ENCODE measurements at regions not wholly inside any gene's neighbourhood (a gene's known extent, or its start where the extent isn't known, plus 50 kb on each side); places are given as distances from the start of the nearest gene placed in this dataset.
"Not testable (repeated sequence)": the region's sequence is repeated elsewhere in the genome, so short reads cannot be mapped to it uniquely, and the experiment has no call there.

DNA sequence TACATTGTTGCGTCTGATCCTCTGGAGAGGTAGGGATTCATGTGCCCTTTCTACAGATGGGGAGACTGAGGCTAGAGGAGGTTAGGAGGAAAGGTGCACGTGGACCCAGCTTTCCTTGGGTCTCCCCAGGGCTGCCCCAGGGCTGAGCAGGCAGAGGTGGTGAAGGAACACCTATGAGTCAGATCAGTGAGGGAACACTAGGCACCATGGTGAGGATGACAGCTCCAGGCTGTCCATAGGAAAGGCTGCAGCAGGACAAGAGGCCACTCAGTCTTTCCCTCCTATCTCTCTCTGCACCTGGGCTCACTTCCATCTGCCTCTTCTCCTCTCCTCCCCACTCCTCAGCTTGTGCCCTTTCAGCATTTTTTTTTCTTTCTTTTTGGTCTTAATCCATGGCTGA lies 138.0 kb upstream of the TRIM73 start:
- H3K4me3 Mint-ChIP-seq; H3K9me3 Mint-ChIP-seq (ENCODE audit: low read depth); CTCF ChIA-PET; H3K27ac Mint-ChIP-seq; ATAC-seq; DNase-seq; H3K27me3 Mint-ChIP-seq; H3K36me3 Mint-ChIP-seq; H3K4me1 Mint-ChIP-seq: not testable (repeated sequence)

DNA sequence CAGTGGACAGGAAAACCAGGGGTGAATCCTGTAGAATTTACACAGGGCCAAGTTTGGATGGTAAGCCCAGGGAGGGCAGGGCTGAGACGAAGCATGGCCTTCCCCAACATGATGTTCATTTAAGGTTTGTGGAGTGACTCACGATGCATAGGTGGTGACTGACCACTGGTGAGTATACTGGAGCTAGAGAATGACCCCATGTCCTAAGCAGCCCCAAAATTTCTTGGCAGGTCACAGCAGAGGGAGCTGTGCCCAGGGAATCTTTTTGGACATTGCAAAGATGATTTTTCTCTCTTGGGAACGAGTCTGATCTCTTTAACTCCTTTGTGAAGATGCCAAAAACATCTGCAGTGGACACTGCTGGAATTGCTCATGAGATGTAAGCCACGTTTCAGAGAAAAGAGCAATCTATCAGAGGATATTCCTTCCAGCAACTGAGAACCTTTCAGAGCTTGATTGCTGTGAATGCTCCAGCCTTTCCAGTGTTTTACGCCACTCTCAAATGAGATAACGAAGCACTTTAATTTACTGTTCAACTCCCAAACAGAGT lies 135.9 kb upstream of the TRIM73 start:
- not testable (repeated sequence) for ATAC-seq, H3K27ac Mint-ChIP-seq

DNA sequence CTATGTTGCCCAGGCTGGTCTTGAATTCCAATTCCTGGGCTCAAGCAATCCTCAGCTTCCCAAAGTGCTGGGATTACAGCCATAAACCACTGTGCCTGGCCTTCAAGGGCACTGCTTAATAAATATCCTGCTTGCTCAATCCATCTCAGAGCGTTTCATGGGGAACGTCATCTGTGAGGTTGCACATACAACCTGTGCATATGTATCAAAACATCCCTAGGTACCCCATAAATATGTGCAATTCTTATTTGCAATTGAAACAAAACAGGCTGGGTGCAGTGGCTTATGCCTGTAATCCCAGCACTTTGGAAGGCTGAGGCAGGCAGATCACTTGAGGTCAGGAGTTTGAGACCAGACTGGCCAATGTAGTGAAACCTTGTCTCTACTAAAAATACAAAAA lies 133.8 kb upstream of the TRIM73 start:
- CTCF ChIA-PET; H3K27me3 Mint-ChIP-seq; H3K4me3 Mint-ChIP-seq; ATAC-seq; DNase-seq; H3K36me3 Mint-ChIP-seq; H3K27ac Mint-ChIP-seq; H3K9me3 Mint-ChIP-seq (ENCODE audit: low read depth); H3K4me1 Mint-ChIP-seq: not testable (repeated sequence)

More for the DNA sequence above, 135.9 kb upstream of the TRIM73 start:
- H3K4me3 Mint-ChIP-seq; H3K36me3 Mint-ChIP-seq; CTCF ChIA-PET; H3K9me3 Mint-ChIP-seq (ENCODE audit: low read depth); H3K27me3 Mint-ChIP-seq; DNase-seq; H3K4me1 Mint-ChIP-seq: not testable (repeated sequence)

DNA sequence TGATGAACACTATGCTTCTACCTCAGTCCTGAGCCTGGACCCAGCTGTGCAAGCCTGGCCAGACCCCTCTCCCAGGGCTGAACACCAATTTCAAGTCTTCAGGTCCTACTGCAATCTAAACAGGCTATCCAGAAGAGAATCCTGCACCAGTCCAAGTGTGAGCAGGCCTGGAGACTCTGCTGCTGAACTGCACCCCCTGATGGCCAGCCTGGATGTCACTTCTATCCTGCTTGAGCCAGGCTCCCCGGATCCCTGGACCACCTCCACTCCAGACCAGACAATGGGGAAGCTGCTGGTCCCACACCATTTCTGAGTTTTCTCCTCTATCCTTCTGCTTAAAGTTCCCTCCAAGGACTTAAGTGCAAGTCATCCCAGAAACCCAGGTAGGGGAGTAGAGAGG lies 127.3 kb upstream of the TRIM73 start:
- not testable (repeated sequence) for ATAC-seq, H3K27ac Mint-ChIP-seq, H3K4me3 Mint-ChIP-seq

DNA sequence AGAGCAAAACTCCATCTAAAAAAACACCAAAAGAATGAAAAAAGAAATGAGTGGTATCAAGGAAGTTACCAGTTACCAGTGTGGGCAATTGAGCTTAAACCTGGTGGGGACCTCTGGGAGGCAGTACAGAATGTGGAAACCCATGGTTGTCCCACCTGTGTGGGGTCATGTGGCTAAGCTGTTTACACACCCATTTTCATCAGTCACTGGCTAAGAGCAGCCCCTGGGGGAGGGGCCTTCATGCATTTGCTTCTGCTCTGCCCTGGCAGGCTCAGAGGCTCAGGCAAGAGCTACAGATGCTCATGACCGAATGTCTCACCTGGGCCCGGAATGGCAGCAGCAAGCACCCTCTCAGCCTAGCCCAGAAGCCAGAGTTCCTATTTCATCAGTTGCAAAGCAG lies 126.3 kb upstream of the TRIM73 start:
- CTCF ChIA-PET; H3K4me3 Mint-ChIP-seq; H3K27ac Mint-ChIP-seq; H3K9me3 Mint-ChIP-seq (ENCODE audit: low read depth); H3K36me3 Mint-ChIP-seq; DNase-seq; H3K4me1 Mint-ChIP-seq; ATAC-seq; H3K27me3 Mint-ChIP-seq: not testable (repeated sequence)

More for the DNA sequence above, 127.3 kb upstream of the TRIM73 start:
- DNase-seq; H3K27me3 Mint-ChIP-seq; H3K9me3 Mint-ChIP-seq (ENCODE audit: low read depth); CTCF ChIA-PET; H3K36me3 Mint-ChIP-seq; H3K4me1 Mint-ChIP-seq: not testable (repeated sequence)

DNA sequence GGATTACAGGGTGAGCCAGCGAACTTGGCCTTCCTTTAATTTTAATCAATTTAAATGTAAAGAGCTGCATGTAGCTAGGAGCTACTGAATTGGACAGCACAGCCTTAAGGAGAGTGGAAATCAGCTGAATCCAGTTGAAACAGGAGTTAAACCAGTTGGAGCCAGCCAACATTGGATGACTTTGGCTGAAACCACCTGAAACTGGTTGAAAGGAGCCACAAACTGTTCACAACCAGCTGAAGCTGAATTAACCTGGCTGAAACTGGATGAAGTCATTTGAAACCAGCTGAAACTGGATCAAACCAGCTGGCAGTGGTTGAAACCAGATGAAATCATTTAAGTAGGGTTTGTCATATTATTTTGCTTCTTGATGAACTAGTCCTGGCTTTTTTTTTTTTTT lies 121.3 kb upstream of the TRIM73 start:
- CTCF ChIA-PET; ATAC-seq; H3K4me1 Mint-ChIP-seq; H3K36me3 Mint-ChIP-seq; H3K27me3 Mint-ChIP-seq; H3K9me3 Mint-ChIP-seq (ENCODE audit: low read depth); H3K4me3 Mint-ChIP-seq; DNase-seq; H3K27ac Mint-ChIP-seq: not testable (repeated sequence)
